GM12864 (cell line): ENCODE measurements at regions not wholly inside any gene's neighbourhood (a gene's known extent, or its start where the extent isn't known, plus 50 kb on each side); places are given as distances from the start of the nearest gene placed in this dataset.
"Not testable (repeated sequence)": the region's sequence is repeated elsewhere in the genome, so short reads cannot be mapped to it uniquely, and the experiment has no call there.

Experiments used
- DNase-seq: peaks from one replicate; pipeline ENCODE4 v3.0.0-alpha.2; 2011; ENCODE audit warnings: low read depth
- H3K4me3 ChIP-seq: 2 replicates; pipeline ENCODE4 v1.5.1; 2011; ENCODE audit warnings: mild to moderate bottlenecking, low read depth, low read length, control low read depth
- CTCF ChIP-seq: IDR thresholded peaks from 2 replicates; pipeline ENCODE4 v1.5.1; 2011; ENCODE audit warnings: low read depth, mild to moderate bottlenecking, moderate library complexity, low read length, control low read depth, inconsistent platforms; ENCODE audit errors: missing control alignments

DNA sequence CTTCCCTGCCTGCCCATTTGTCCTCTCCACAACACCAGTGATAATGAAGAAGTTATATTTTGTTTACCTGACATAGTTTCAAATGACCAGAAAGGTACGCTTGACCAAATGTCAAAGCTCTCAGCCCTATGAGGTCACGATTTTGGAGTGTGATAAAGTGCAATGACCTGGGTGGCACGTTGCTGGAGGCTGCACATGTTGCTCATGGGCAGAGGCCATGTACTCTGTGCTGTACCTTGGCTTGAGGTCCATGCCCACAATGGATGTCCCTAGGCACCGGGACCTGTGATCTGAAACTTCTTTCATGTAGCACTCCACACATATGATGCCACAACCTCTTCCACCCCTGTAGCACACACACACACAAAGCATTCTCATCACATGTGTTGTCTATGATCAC is 164.0 kb upstream of the HEY2 start:
- H3K4me3 ChIP-seq = no peak overlapping the region
- DNase-seq = no peak
- no peak for TF ChIP-seq CTCF

GRCh38 chr6:125586074-125586473 is 163.4 kb upstream of the HEY2 start:
- H3K4me3 ChIP-seq = no peak overlapping the region
- no peak for TF ChIP-seq CTCF
- DNase-seq = no peak

GRCh38 chr6:125586605-125587004 is 162.8 kb upstream of the HEY2 start:
- DNase-seq = no peak
- TF ChIP-seq CTCF = no peak
- H3K4me3 ChIP-seq = no peak overlapping the region

GRCh38 chr6:125587666-125588632 is 161.5 kb upstream of the HEY2 start:
- no peak overlapping the region for H3K4me3 ChIP-seq
- no peak for TF ChIP-seq CTCF
- no peak for DNase-seq

- H3K4me3 ChIP-seq, DNase-seq: not testable (repeated sequence)
Observed at GRCh38 chr6:125591796-125592195, 157.6 kb upstream of the HEY2 start.

DNA sequence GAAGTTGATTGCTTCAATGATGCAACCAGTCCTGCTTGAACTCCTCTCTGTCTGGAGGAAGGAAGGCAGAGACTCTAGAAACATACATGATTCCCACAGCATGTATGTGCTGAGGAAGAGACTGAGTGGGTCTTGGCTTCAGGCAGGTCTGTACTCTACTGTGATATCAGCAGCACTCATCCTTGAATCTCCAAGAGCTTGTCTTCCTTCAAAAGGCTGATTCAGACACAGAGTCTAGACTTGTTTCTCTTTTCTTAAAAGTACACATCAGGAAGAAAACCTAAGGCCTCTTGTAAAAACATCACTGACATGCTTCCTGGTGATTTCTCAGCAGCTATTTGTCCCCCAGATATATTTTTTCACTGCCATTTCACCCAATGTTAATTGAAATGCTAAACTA is 155.7 kb upstream of the HEY2 start:
- no peak for TF ChIP-seq CTCF
- DNase-seq = no peak
- no peak overlapping the region for H3K4me3 ChIP-seq

GRCh38 chr6:125596020-125596419 is 153.4 kb upstream of the HEY2 start:
- no peak for DNase-seq
- TF ChIP-seq CTCF = no peak
- no peak overlapping the region for H3K4me3 ChIP-seq
